ENCODE measurements at regions not wholly inside any gene's neighbourhood (a gene's known extent, or its start where the extent isn't known, plus 50 kb on each side); places are given as distances from the start of the nearest gene placed in this dataset.

GRCh38 chr16:64287655-64288528 lies 834.0 kb downstream of the CDH11 start:
- no peak for TF ChIP-seq GABPA (IDR thresholded peaks at IDR 0.05; ENCODE audit: low read depth)
- Histone ChIP-seq H3K27me3 (ENCODE audit: insufficient read depth, poor library complexity, severe bottlenecking) (no peaks in the 10 kb centered on the region), H3K27ac (replicated peaks) (no peak overlapping the region), H3K4me3 (replicated peaks; ENCODE audit: insufficient read depth, low read length) (no peak overlapping the region)
- no peak for DNase-seq (ENCODE audit: low read depth in 1 of 2, low spot score in 1 of 2)

- no peak for DNase-seq (ENCODE audit: low read depth in 1 of 2, low spot score in 1 of 2)
- Histone ChIP-seq H3K27ac (replicated peaks) (no peak overlapping the region), H3K27me3 (ENCODE audit: insufficient read depth, poor library complexity, severe bottlenecking) (no peaks in the 10 kb centered on the region), H3K4me3 (replicated peaks; ENCODE audit: insufficient read depth, low read length) (no peak overlapping the region)
- TF ChIP-seq SPI1 (IDR thresholded peaks at IDR 0.05; ENCODE audit: borderline replicate concordance, low read depth) (no peak), POLR2AphosphoS5 (IDR thresholded peaks at IDR 0.05; ENCODE audit: low read depth) (no peak), GABPA (IDR thresholded peaks at IDR 0.05; ENCODE audit: low read depth) (no peak)
- TF ChIP-seq, protein P1, sequence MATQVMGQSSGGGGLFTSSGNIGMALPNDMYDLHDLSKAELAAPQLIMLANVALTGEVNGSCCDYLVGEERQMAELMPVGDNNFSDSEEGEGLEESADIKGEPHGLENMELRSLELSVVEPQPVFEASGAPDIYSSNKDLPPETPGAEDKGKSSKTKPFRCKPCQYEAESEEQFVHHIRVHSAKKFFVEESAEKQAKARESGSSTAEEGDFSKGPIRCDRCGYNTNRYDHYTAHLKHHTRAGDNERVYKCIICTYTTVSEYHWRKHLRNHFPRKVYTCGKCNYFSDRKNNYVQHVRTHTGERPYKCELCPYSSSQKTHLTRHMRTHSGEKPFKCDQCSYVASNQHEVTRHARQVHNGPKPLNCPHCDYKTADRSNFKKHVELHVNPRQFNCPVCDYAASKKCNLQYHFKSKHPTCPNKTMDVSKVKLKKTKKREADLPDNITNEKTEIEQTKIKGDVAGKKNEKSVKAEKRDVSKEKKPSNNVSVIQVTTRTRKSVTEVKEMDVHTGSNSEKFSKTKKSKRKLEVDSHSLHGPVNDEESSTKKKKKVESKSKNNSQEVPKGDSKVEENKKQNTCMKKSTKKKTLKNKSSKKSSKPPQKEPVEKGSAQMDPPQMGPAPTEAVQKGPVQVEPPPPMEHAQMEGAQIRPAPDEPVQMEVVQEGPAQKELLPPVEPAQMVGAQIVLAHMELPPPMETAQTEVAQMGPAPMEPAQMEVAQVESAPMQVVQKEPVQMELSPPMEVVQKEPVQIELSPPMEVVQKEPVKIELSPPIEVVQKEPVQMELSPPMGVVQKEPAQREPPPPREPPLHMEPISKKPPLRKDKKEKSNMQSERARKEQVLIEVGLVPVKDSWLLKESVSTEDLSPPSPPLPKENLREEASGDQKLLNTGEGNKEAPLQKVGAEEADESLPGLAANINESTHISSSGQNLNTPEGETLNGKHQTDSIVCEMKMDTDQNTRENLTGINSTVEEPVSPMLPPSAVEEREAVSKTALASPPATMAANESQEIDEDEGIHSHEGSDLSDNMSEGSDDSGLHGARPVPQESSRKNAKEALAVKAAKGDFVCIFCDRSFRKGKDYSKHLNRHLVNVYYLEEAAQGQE (IDR thresholded peaks at IDR 0.05; ENCODE audit: insufficient replicate concordance, low read depth), result no peak
- TF ChIP-seq, protein P2, sequence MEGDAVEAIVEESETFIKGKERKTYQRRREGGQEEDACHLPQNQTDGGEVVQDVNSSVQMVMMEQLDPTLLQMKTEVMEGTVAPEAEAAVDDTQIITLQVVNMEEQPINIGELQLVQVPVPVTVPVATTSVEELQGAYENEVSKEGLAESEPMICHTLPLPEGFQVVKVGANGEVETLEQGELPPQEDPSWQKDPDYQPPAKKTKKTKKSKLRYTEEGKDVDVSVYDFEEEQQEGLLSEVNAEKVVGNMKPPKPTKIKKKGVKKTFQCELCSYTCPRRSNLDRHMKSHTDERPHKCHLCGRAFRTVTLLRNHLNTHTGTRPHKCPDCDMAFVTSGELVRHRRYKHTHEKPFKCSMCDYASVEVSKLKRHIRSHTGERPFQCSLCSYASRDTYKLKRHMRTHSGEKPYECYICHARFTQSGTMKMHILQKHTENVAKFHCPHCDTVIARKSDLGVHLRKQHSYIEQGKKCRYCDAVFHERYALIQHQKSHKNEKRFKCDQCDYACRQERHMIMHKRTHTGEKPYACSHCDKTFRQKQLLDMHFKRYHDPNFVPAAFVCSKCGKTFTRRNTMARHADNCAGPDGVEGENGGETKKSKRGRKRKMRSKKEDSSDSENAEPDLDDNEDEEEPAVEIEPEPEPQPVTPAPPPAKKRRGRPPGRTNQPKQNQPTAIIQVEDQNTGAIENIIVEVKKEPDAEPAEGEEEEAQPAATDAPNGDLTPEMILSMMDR (IDR thresholded peaks at IDR 0.05; ENCODE audit: insufficient read depth, low read length), result no peak
Measured at GRCh38 chr16:64282181-64282580, 839.7 kb downstream of the CDH11 start.

DNA sequence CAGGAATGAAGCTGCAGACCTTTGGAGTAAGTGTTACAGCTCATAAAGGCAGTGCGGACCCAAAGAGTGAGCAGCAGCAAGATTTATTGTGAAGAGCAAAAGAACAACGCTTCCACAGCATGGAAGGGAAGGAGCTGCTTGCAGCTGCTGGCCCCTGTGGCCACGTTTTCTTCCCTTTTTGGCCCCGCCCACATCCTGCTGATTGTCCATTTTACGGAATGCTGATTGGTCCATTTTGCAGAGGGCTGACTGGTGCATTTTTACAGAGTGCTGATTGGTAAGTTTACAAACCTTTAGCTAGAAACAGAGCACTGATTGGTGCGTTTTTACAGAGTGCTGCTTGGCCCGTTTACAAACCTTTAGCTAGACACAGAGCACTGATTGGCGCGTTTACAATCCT lies 841.5 kb downstream of the CDH11 start:
- DNase-seq (ENCODE audit: low read depth in 1 of 2, low spot score in 1 of 2), result no peak
- TF ChIP-seq, protein P2 (IDR thresholded peaks at IDR 0.05; ENCODE audit: insufficient read depth, low read length), result no peak
- TF ChIP-seq, protein P1 (IDR thresholded peaks at IDR 0.05; ENCODE audit: insufficient replicate concordance, low read depth), result no peak
- no peak for TF ChIP-seq SPI1 (IDR thresholded peaks at IDR 0.05; ENCODE audit: borderline replicate concordance, low read depth)
- no peak for TF ChIP-seq POLR2AphosphoS5 (IDR thresholded peaks at IDR 0.05; ENCODE audit: low read depth)
- TF ChIP-seq GABPA (IDR thresholded peaks at IDR 0.05; ENCODE audit: low read depth), result no peak
- no peak overlapping the region for H3K4me3 ChIP-seq (replicated peaks; ENCODE audit: insufficient read depth, low read length)
- no peaks in the 10 kb centered on the region for H3K27me3 ChIP-seq (ENCODE audit: insufficient read depth, poor library complexity, severe bottlenecking)
- H3K27ac ChIP-seq (replicated peaks), result no peak overlapping the region

DNA sequence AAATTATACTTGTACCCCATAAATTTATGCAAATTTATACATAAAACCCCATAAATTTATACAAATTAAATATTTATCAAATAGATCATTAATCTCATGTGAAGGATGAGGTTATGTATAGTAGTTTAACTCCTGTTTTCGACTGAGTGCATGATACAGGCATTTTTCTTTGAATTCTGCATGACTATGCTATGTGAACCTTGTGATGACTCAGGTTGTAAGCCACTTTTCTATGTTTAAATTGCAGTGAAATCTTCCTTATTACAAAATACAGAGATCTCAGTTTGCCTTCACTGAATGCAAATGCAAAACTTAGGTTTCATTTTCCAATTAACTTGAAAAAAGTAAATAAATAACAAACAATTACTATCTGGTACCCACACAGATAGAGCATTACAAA lies 843.7 kb downstream of the CDH11 start:
- DNase-seq (ENCODE audit: low read depth in 1 of 2, low spot score in 1 of 2), result no peak
- TF ChIP-seq, protein P2 (IDR thresholded peaks at IDR 0.05; ENCODE audit: insufficient read depth, low read length), result no peak
- TF ChIP-seq POLR2AphosphoS5 (IDR thresholded peaks at IDR 0.05; ENCODE audit: low read depth) (no peak), GABPA (IDR thresholded peaks at IDR 0.05; ENCODE audit: low read depth) (no peak), SPI1 (IDR thresholded peaks at IDR 0.05; ENCODE audit: borderline replicate concordance, low read depth) (no peak)
- TF ChIP-seq, protein P1 (IDR thresholded peaks at IDR 0.05; ENCODE audit: insufficient replicate concordance, low read depth), result no peak
- Histone ChIP-seq H3K4me3 (replicated peaks; ENCODE audit: insufficient read depth, low read length) (no peak overlapping the region), H3K27me3 (ENCODE audit: insufficient read depth, poor library complexity, severe bottlenecking) (no peaks in the 10 kb centered on the region), H3K27ac (replicated peaks) (no peak overlapping the region)

Measured in HL-60 (cell line).